Bronchial epithelial cell (primary cell): ENCODE measurements at regions not wholly inside any gene's neighbourhood (a gene's known extent, or its start where the extent isn't known, plus 50 kb on each side); places are given as distances from the start of the nearest gene placed in this dataset.
A peak's percentile ranks its signal among the peaks of the same experiment; 100 is the strongest.

Experiments
- DNase-seq: peaks from one replicate; pipeline ENCODE4 v3.0.0-alpha.2; 2010; ENCODE audit warnings: low read depth
- FAIRE-seq: peaks from 2 replicates; lab custom pipeline; 2011; peaks lifted over from hg19 to GRCh38; lab: Jason Lieb, UNC
- H3K27me3 ChIP-seq: 2 replicates; pipeline ENCODE4 v1.5.1; 2011; ENCODE audit warnings: low read length; ENCODE audit not compliant: control insufficient read depth, insufficient read depth
- H3K36me3 ChIP-seq: 2 replicates; pipeline ENCODE4 v1.5.1; 2011; ENCODE audit warnings: low read length; ENCODE audit not compliant: control insufficient read depth, insufficient read depth
- H3K4me3 ChIP-seq: 2 replicates; pipeline ENCODE4 v1.5.1; 2011; ENCODE audit warnings: mild to moderate bottlenecking, low read depth, low read length, control low read depth
- TF ChIP-seq, protein P1 (sequence below): IDR thresholded peaks from 2 replicates; pipeline ENCODE4 v1.5.1; 2011; ENCODE audit warnings: mild to moderate bottlenecking, moderate library complexity, low read length, control low read depth, inconsistent platforms; ENCODE audit not compliant: insufficient read depth, severe bottlenecking

DNA sequence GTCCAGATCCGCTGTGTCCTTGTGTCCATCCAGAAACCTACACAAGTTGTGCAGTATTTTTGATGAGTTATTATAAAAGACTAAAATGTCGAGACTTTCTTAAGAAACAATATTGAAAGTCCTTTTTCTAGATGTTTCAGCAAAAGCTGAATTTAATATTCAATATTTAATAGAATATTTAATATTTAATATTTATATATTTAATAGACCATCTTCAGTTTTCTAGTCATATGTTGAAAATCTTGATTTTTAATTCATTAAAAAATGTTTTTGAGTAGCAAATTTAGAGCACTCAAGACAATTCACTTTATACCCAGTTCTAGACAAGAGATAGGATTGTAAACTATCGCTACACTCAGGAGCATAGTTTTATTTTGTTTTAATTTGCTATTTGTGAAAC is 447.8 kb downstream of the SLITRK5 start:
- H3K36me3 ChIP-seq: no peaks in the 10 kb centered on the region
- no peak overlapping the region for H3K4me3 ChIP-seq
- DNase-seq: no peak
- no peaks in the 10 kb centered on the region for H3K27me3 ChIP-seq
- no peak for FAIRE-seq
- TF ChIP-seq, protein P1, sequence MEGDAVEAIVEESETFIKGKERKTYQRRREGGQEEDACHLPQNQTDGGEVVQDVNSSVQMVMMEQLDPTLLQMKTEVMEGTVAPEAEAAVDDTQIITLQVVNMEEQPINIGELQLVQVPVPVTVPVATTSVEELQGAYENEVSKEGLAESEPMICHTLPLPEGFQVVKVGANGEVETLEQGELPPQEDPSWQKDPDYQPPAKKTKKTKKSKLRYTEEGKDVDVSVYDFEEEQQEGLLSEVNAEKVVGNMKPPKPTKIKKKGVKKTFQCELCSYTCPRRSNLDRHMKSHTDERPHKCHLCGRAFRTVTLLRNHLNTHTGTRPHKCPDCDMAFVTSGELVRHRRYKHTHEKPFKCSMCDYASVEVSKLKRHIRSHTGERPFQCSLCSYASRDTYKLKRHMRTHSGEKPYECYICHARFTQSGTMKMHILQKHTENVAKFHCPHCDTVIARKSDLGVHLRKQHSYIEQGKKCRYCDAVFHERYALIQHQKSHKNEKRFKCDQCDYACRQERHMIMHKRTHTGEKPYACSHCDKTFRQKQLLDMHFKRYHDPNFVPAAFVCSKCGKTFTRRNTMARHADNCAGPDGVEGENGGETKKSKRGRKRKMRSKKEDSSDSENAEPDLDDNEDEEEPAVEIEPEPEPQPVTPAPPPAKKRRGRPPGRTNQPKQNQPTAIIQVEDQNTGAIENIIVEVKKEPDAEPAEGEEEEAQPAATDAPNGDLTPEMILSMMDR: no peak

DNA sequence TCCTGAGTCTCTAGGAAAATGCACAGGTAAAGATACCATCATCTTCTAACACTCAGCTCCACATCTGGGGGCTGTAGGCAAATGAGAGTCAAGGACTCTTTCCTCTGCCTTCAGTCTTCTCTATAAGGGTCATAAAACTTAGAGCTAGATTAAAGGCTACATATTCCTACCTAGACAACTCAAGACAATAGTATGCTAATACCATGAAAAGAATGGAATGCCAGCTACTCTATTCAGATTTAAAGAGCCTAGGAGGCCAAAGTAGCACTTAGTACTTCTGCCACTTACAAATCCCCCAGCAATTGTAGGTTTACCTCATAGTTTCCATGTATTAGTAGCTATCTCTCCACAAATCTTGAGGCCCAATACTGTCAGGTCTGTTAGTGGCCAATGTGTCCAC is 453.0 kb downstream of the SLITRK5 start:
- no peak overlapping the region for H3K4me3 ChIP-seq
- no peaks in the 10 kb centered on the region for H3K36me3 ChIP-seq
- TF ChIP-seq, protein P1: no peak
- FAIRE-seq: no peak
- H3K27me3 ChIP-seq: no peaks in the 10 kb centered on the region
- DNase-seq: no peak

- no peaks in the 10 kb centered on the region for H3K27me3 ChIP-seq
- H3K4me3 ChIP-seq: no peak overlapping the region
- TF ChIP-seq, protein P1: no peak
- DNase-seq (no peak), FAIRE-seq (no peak)
- no peaks in the 10 kb centered on the region for H3K36me3 ChIP-seq
Observed at GRCh38 chr13:88125055-88125454, 453.9 kb downstream of the SLITRK5 start.

DNA sequence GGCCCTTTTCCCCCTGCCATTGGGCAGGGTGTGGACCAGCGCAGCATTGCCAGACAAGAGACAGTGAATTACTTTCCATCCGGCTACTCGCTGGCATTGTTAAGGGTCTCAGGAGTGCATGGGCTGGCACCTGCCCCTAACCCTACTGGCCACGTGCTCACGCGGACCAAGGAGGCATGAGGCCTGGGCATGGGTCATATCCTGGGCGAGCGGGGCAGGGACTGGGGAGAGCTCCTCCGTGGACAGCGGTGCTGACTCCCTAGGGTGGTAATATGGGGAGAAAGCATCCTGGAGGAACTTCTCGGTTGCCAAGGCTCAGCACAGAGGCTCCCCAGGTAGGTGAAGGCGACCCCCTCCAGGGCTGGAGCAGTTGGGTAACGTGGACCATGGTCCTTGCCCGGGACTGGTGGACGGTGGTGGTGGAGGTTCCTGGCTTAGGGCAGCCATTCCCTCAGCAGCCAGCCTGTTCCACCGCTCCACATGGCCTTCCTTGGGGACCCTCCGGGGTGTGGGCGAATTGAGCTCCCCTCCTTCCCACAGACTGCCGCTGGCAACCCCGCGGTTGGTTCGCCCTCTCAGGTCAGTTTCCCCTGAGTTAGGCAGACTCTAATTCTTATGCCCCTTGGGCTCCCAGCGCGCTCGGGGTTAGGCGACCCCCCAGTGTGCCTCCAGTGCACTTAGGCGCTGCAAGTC is 465.1 kb downstream of the SLITRK5 start:
- Histone ChIP-seq H3K36me3 (no peaks in the 10 kb centered on the region), H3K4me3 (no peak overlapping the region), H3K27me3 (no peaks in the 10 kb centered on the region)
- DNase-seq (no peak), FAIRE-seq (no peak)
- TF ChIP-seq, protein P1: no peak

- no peaks in the 10 kb centered on the region for H3K36me3 ChIP-seq
- TF ChIP-seq, protein P1: no peak
- DNase-seq: no peak
- H3K4me3 ChIP-seq: no peak overlapping the region
- no peaks in the 10 kb centered on the region for H3K27me3 ChIP-seq
- FAIRE-seq: no peak
Observed at GRCh38 chr13:88142653-88143052, 471.5 kb downstream of the SLITRK5 start.

DNA sequence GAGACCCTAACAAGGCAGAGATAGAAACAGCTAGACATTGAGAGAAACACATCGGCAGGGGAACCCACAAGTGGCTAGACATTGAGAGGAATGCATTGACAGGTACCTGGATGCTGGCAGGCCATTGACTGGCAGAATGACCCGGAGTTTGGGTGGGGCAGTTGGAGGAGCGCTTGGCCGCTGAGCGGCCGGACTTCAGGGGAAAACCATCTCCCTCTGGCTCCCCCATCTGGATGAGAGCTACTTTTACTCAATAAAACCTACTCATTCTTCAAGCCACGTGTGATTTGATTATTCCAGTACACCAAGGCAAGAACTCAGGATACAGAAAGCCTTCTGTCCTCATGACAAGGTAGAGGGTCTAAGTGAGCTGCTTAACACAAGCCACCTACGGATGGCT is 473.4 kb downstream of the SLITRK5 start:
- TF ChIP-seq, protein P1: no peak
- no peaks in the 10 kb centered on the region for H3K36me3 ChIP-seq
- FAIRE-seq (peak; percentile 50), DNase-seq (no peak)
- no peaks in the 10 kb centered on the region for H3K27me3 ChIP-seq
- no peak overlapping the region for H3K4me3 ChIP-seq
